NT2/D1 (cell line): ENCODE measurements at regions not wholly inside any gene's neighbourhood (a gene's known extent, or its start where the extent isn't known, plus 50 kb on each side); places are given as distances from the start of the nearest gene placed in this dataset.
"Not testable (repeated sequence)": the region's sequence is repeated elsewhere in the genome, so short reads cannot be mapped to it uniquely, and the experiment has no call there.

Experiments
- SUZ12 ChIP-seq: IDR thresholded peaks from 2 replicates; pipeline ENCODE4 v1.6.1; 2011; ENCODE audit not compliant: insufficient read length, insufficient read depth; ENCODE audit errors: extremely low read depth
- YY1 ChIP-seq: IDR thresholded peaks from 2 replicates; pipeline ENCODE4 v1.6.1; 2011; ENCODE audit not compliant: insufficient read length, insufficient read depth
- ZNF274 ChIP-seq: IDR thresholded peaks from 2 replicates; pipeline ENCODE4 v1.6.1; 2011; ENCODE audit warnings: mild to moderate bottlenecking, low read depth, low read length

GRCh38 chrX:89562079-89562478 is 359.6 kb upstream of the TGIF2LX start:
- TF ChIP-seq ZNF274, YY1, SUZ12: not testable (repeated sequence)
